ENCODE measurements at regions not wholly inside any gene's neighbourhood (a gene's known extent, or its start where the extent isn't known, plus 50 kb on each side); places are given as distances from the start of the nearest gene placed in this dataset.

DNA sequence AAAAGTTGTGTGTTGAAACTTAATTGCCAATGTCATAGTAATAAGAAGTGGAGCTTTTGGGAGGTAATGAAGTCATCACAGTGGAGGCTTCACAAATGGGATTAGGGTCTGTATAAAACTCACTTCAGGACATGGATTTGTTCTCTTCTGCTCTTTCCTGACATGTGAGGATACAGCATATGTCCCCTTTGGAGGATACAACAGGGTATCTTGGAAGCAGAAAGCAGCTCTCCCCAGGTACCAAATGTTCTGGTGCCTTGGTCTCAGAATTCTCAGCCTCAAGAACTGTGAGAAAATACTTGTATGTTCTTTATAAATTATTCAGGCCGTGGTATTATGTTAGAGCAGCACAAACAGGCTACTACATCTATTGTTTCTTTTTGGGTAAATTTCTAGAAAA, 210.9 kb downstream of the DIPK2A start:
- Histone ChIP-seq H3K9me3 (ENCODE audit: control insufficient read depth in 2 of 2, insufficient read depth in 1 of 2, low read depth in 1 of 2, low read length in 1 of 2) (peaks cover 2 to 13% of the 10 kb centered on the region in 2 donors), H3K36me3 (ENCODE audit: control insufficient read depth in 3 of 3, insufficient read depth in 2 of 3, low read depth in 1 of 3, low read length in 3 of 3) (no peaks in the 10 kb centered on the region), H3K4me1 (ENCODE audit: control insufficient read depth in 3 of 3, insufficient read depth in 2 of 3, low read depth in 1 of 3, low read length in 2 of 3) (peaks cover 0 to 21% (median 0%) of the 10 kb centered on the region in 3 donors), H3K27me3 (ENCODE audit: control insufficient read depth in 3 of 3, insufficient read depth in 3 of 3, low read length in 3 of 3) (no peaks in the 10 kb centered on the region), H3K4me3 (ENCODE audit: low read depth in 1 of 3, low read length in 3 of 3) (no peak overlapping the region), H3K27ac (ENCODE audit: low read depth in 1 of 3, low read length in 2 of 3) (no peak overlapping the region)
- 50 to 77% (median 56%) methylated on average over 1 of the region's 1 CpG for WGBS, 3 donors
- no peak for FAIRE-seq
- no peak for DNase-seq

DNA sequence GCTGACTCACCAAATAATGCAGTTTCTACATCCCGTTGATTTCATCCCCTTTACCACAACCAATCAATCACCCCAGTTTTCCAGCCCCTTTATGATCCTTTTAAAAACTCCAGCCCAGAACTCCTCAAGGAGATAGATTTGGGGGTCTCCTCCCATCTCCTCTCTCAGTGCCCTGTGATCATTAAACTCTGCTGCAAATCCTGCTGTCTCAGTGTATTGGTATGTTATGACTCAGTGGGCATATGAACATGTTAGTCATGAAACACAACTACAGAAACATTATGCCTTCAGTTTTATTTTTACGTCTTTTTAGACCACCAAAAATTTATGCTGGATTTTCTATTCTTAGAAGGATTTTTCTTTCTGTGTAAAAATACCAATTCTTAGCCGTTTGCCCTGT, 213.7 kb downstream of the DIPK2A start:
- FAIRE-seq (no peak), DNase-seq (no peak)
- H3K27me3 ChIP-seq (ENCODE audit: control insufficient read depth in 3 of 3, insufficient read depth in 3 of 3, low read length in 3 of 3): no peaks in the 10 kb centered on the region
- H3K27ac ChIP-seq (ENCODE audit: low read depth in 1 of 3, low read length in 2 of 3): no peak overlapping the region
- 84 to 92% (median 91%) methylated on average over 3 of the region's 3 CpGs for WGBS, 3 donors
- H3K36me3 ChIP-seq (ENCODE audit: control insufficient read depth in 3 of 3, insufficient read depth in 2 of 3, low read depth in 1 of 3, low read length in 3 of 3): no peaks in the 10 kb centered on the region
- peaks cover 0 to 8% (median 0%) of the 10 kb centered on the region in 3 donors for H3K4me1 ChIP-seq (ENCODE audit: control insufficient read depth in 3 of 3, insufficient read depth in 2 of 3, low read depth in 1 of 3, low read length in 2 of 3)
- H3K9me3 ChIP-seq (ENCODE audit: control insufficient read depth in 2 of 2, insufficient read depth in 1 of 2, low read depth in 1 of 2, low read length in 1 of 2): peaks cover 2 to 13% of the 10 kb centered on the region in 2 donors
- H3K4me3 ChIP-seq (ENCODE audit: low read depth in 1 of 3, low read length in 3 of 3): no peak overlapping the region

DNA sequence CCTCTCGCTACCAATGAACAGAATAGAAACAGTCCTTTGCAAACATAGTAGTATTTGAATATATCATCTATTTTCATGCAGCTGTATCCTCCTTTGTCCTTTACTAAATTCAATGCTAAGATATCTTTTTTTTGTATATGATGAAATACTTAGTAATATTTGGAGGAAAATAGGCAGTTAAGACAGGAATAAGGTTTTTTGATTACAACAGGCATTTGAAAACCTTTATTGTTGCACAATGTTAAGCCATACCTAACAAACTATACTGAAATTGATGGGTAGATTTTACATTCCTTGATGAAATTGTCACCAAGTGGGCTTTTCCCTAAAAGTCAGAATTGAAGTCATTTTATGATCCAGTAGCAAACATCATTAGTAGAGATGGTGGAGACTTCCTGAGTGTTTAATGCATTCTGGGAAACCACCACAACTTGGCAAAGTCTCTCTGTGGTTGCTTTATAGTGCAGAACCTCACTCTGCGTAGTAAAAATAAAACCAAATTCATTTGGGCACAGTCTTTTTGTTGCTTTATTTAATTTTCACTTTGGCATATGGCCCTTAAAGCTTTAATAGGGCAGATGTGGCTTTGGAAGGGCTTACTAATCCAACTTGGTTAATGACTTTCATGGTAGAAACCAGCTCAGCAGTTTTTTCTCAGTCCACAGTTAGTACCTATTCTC, 216.0 kb downstream of the DIPK2A start:
- Histone ChIP-seq H3K27ac (ENCODE audit: low read depth in 1 of 3, low read length in 2 of 3) (no peak overlapping the region), H3K9me3 (ENCODE audit: control insufficient read depth in 2 of 2, insufficient read depth in 1 of 2, low read depth in 1 of 2, low read length in 1 of 2) (peaks cover 2 to 13% of the 10 kb centered on the region in 2 donors), H3K4me3 (ENCODE audit: low read depth in 1 of 3, low read length in 3 of 3) (no peak overlapping the region), H3K36me3 (ENCODE audit: control insufficient read depth in 3 of 3, insufficient read depth in 2 of 3, low read depth in 1 of 3, low read length in 3 of 3) (no peaks in the 10 kb centered on the region), H3K27me3 (ENCODE audit: control insufficient read depth in 3 of 3, insufficient read depth in 3 of 3, low read length in 3 of 3) (no peaks in the 10 kb centered on the region), H3K4me1 (ENCODE audit: control insufficient read depth in 3 of 3, insufficient read depth in 2 of 3, low read depth in 1 of 3, low read length in 2 of 3) (peaks cover 0 to under 1% (median 0%) of the 10 kb centered on the region in 3 donors)
- WGBS, 3 donors: 77 to 81% (median 78%) methylated on average over 2 of the region's 2 CpGs
- FAIRE-seq: no peak
- no peak for DNase-seq

DNA sequence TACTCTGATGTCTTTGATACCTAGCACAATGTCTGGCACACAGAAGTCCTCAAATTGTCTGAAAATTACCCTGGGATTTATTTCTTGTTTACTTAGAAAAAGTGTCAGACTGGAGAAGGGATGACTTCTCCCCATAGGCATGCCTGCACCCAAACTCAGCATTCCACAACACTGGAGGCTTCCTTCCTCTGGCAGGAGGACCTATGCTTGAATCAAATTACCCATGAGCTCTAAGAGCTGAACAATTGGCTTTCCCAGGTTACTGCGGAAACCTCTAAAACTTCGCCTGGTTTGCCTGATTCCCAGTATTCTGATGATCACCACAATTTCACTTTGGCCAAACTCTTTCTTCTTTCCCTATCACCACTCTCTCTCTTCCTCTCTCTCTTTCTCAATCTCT, 217.4 kb downstream of the DIPK2A start:
- 94 to 97% (median 96%) methylated on average over 2 of the region's 2 CpGs for WGBS, 3 donors
- no peak for DNase-seq
- no peaks in the 10 kb centered on the region for H3K36me3 ChIP-seq (ENCODE audit: control insufficient read depth in 3 of 3, insufficient read depth in 2 of 3, low read depth in 1 of 3, low read length in 3 of 3)

GRCh38 chr3:144197116-144197515, 225.5 kb downstream of the DIPK2A start:
- no peaks in the 10 kb centered on the region for H3K36me3 ChIP-seq (ENCODE audit: control insufficient read depth in 3 of 3, insufficient read depth in 2 of 3, low read depth in 1 of 3, low read length in 3 of 3)
- DNase-seq: no peak
- peaks cover 0 to 4% of the 10 kb centered on the region in 2 donors for H3K9me3 ChIP-seq (ENCODE audit: control insufficient read depth in 2 of 2, insufficient read depth in 1 of 2, low read depth in 1 of 2, low read length in 1 of 2)
- WGBS, 3 donors: 95 to 100% (median 97%) methylated on average over 2 of the region's 2 CpGs
- no peak overlapping the region for H3K4me3 ChIP-seq (ENCODE audit: low read depth in 1 of 3, low read length in 3 of 3)
- H3K27ac ChIP-seq (ENCODE audit: low read depth in 1 of 3, low read length in 2 of 3): no peak overlapping the region
- no peaks in the 10 kb centered on the region for H3K4me1 ChIP-seq (ENCODE audit: control insufficient read depth in 3 of 3, insufficient read depth in 2 of 3, low read depth in 1 of 3, low read length in 2 of 3)
- FAIRE-seq: no peak
- H3K27me3 ChIP-seq (ENCODE audit: control insufficient read depth in 3 of 3, insufficient read depth in 3 of 3, low read length in 3 of 3): no peaks in the 10 kb centered on the region

More for the DNA sequence above, 217.4 kb downstream of the DIPK2A start:
- Histone ChIP-seq H3K27ac (ENCODE audit: low read depth in 1 of 3, low read length in 2 of 3) (no peak overlapping the region), H3K4me1 (ENCODE audit: control insufficient read depth in 3 of 3, insufficient read depth in 2 of 3, low read depth in 1 of 3, low read length in 2 of 3) (no peaks in the 10 kb centered on the region), H3K27me3 (ENCODE audit: control insufficient read depth in 3 of 3, insufficient read depth in 3 of 3, low read length in 3 of 3) (no peaks in the 10 kb centered on the region), H3K4me3 (ENCODE audit: low read depth in 1 of 3, low read length in 3 of 3) (no peak overlapping the region), H3K9me3 (ENCODE audit: control insufficient read depth in 2 of 2, insufficient read depth in 1 of 2, low read depth in 1 of 2, low read length in 1 of 2) (peaks cover 2 to 13% of the 10 kb centered on the region in 2 donors)
- no peak for FAIRE-seq

GRCh38 chr3:144197582-144197981, 226.0 kb downstream of the DIPK2A start:
- Histone ChIP-seq H3K4me3 (ENCODE audit: low read depth in 1 of 3, low read length in 3 of 3) (no peak overlapping the region), H3K27me3 (ENCODE audit: control insufficient read depth in 3 of 3, insufficient read depth in 3 of 3, low read length in 3 of 3) (no peaks in the 10 kb centered on the region), H3K27ac (ENCODE audit: low read depth in 1 of 3, low read length in 2 of 3) (no peak overlapping the region), H3K36me3 (ENCODE audit: control insufficient read depth in 3 of 3, insufficient read depth in 2 of 3, low read depth in 1 of 3, low read length in 3 of 3) (no peaks in the 10 kb centered on the region), H3K4me1 (ENCODE audit: control insufficient read depth in 3 of 3, insufficient read depth in 2 of 3, low read depth in 1 of 3, low read length in 2 of 3) (no peaks in the 10 kb centered on the region), H3K9me3 (ENCODE audit: control insufficient read depth in 2 of 2, insufficient read depth in 1 of 2, low read depth in 1 of 2, low read length in 1 of 2) (peaks cover 0 to 4% of the 10 kb centered on the region in 2 donors)
- no peak for DNase-seq
- no peak for FAIRE-seq
- WGBS, 3 donors: 54 to 74% (median 64%) methylated on average over 1 of the region's 1 CpG

DNA sequence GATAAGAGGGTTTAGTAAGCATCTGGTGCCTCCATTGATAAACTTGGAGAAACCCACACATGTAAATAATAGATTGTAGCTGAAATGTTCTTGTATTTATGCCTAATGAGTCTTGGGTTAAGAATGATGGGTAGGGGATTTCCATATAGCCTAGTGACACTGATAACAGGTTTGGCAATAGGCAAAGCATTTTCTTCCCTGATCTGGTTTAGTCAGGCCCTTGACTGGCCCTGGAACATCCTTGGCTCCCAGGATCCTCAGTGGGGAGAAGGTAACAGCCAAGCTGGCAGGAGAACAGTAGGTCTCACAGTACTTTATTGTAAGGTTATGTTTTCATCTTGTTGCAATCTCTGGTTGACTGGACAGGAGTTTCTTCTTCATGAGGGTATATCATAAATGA, 228.4 kb downstream of the DIPK2A start:
- Histone ChIP-seq H3K4me3 (ENCODE audit: low read depth in 1 of 3, low read length in 3 of 3) (no peak overlapping the region), H3K4me1 (ENCODE audit: control insufficient read depth in 3 of 3, insufficient read depth in 2 of 3, low read depth in 1 of 3, low read length in 2 of 3) (no peaks in the 10 kb centered on the region), H3K27ac (ENCODE audit: low read depth in 1 of 3, low read length in 2 of 3) (no peak overlapping the region), H3K36me3 (ENCODE audit: control insufficient read depth in 3 of 3, insufficient read depth in 2 of 3, low read depth in 1 of 3, low read length in 3 of 3) (no peaks in the 10 kb centered on the region), H3K9me3 (ENCODE audit: control insufficient read depth in 2 of 2, insufficient read depth in 1 of 2, low read depth in 1 of 2, low read length in 1 of 2) (peaks cover 0 to 4% of the 10 kb centered on the region in 2 donors), H3K27me3 (ENCODE audit: control insufficient read depth in 3 of 3, insufficient read depth in 3 of 3, low read length in 3 of 3) (no peaks in the 10 kb centered on the region)
- no peak for FAIRE-seq
- no peak for DNase-seq

DNA sequence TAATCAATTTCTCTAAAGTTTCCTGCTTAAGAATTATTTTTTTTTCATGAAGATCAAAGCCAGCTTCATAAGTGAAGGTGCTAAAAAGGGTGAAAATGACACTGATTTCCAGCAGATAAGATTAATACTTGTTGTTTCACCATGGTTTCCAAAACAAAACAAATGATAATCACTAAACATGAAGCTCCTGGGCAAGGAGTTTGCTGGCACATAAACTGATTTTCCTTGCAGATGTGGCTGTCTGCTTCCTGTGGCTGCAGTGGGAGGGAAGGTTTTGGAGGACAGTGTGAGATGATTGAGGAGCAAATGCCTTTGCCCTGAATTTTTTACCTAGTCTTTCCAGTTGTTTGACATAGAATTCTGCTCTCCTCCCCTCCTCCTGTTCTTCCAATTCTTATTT, 228.8 kb downstream of the DIPK2A start:
- FAIRE-seq (no peak), DNase-seq (no peak)
- H3K27ac ChIP-seq (ENCODE audit: low read depth in 1 of 3, low read length in 2 of 3): no peak overlapping the region
- H3K9me3 ChIP-seq (ENCODE audit: control insufficient read depth in 2 of 2, insufficient read depth in 1 of 2, low read depth in 1 of 2, low read length in 1 of 2): peaks cover 0 to 1% of the 10 kb centered on the region in 2 donors
- H3K4me1 ChIP-seq (ENCODE audit: control insufficient read depth in 3 of 3, insufficient read depth in 2 of 3, low read depth in 1 of 3, low read length in 2 of 3): no peaks in the 10 kb centered on the region
- no peaks in the 10 kb centered on the region for H3K27me3 ChIP-seq (ENCODE audit: control insufficient read depth in 3 of 3, insufficient read depth in 3 of 3, low read length in 3 of 3)
- no peaks in the 10 kb centered on the region for H3K36me3 ChIP-seq (ENCODE audit: control insufficient read depth in 3 of 3, insufficient read depth in 2 of 3, low read depth in 1 of 3, low read length in 3 of 3)
- no peak overlapping the region for H3K4me3 ChIP-seq (ENCODE audit: low read depth in 1 of 3, low read length in 3 of 3)

DNA sequence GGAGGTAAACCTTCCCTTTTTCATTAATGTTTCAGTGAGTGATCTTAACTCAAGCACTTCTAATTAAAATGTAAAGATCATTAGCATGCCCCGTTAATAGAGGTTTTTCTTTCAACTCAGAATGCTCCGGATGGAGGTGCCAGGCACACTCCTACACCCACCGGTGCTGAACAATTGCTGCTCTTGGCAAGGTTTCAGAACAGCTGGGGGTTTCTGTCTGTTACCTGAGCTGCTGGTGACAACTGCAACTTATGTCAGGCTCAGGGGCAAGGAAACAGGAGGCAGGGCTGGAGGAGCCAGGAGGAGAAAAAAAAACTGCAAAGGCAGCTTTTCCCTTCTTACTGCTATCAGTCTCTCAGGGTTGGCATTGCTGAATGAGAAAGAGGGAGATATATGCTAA, 250.1 kb downstream of the DIPK2A start:
- no peaks in the 10 kb centered on the region for H3K36me3 ChIP-seq (ENCODE audit: control insufficient read depth in 3 of 3, insufficient read depth in 2 of 3, low read depth in 1 of 3, low read length in 3 of 3)
- H3K9me3 ChIP-seq (ENCODE audit: control insufficient read depth in 2 of 2, insufficient read depth in 1 of 2, low read depth in 1 of 2, low read length in 1 of 2): no peaks in the 10 kb centered on the region
- H3K4me3 ChIP-seq (ENCODE audit: low read depth in 1 of 3, low read length in 3 of 3): no peak overlapping the region
- no peak overlapping the region for H3K27ac ChIP-seq (ENCODE audit: low read depth in 1 of 3, low read length in 2 of 3)
- no peak for DNase-seq
- FAIRE-seq: no peak
- H3K27me3 ChIP-seq (ENCODE audit: control insufficient read depth in 3 of 3, insufficient read depth in 3 of 3, low read length in 3 of 3): no peaks in the 10 kb centered on the region
- H3K4me1 ChIP-seq (ENCODE audit: control insufficient read depth in 3 of 3, insufficient read depth in 2 of 3, low read depth in 1 of 3, low read length in 2 of 3): no peaks in the 10 kb centered on the region
- WGBS, 3 donors: 54 to 62% (median 59%) methylated on average over 3 of the region's 3 CpGs

Measured in small intestine (tissue), 7 donors.